ENCODE measurements at regions not wholly inside any gene's neighbourhood (a gene's known extent, or its start where the extent isn't known, plus 50 kb on each side); places are given as distances from the start of the nearest gene placed in this dataset.

DNA sequence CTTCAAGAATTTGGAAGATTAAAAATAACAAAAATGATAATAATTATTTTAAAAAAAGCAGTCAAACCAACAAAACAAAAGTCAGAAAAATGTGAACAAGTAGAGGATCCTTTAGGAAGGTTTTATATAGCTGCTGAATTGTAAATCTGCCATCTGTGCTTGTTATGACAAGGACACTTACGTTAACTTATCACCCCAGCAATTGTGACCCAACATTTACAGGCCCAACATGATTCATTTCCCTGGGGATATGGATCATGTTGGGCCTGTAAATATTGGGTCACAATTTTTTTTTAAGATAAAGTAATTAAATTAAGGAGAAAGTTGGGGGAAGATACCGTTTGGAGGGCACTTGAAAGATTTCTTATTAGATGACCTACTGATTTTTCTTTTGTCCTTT lies 261.4 kb upstream of the HABP2 start:
- DNase-seq (ENCODE audit: low read depth) = no peak

DNA sequence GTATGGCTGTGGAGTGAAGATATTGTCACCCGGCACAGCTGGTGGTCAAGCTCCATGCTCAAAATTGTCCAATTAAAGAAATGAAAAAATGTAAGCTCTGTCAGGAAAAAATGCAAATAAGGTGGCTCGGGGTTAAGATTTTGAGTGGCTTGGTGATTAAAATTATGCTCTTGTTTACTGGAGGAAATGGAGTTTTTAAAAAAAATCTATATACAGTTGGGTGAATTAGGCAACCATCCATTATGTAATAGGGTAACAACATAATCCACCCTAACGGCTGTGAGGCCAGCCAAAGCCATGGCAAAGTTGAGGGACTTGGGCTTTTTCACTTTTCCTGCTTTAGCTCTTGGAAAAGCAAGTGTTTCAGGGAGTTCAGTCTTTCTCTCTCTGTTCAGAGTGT lies 260.8 kb upstream of the HABP2 start:
- no peak for DNase-seq (ENCODE audit: low read depth)

GRCh38 chr10:113292743-113293142 lies 260.1 kb upstream of the HABP2 start:
- DNase-seq (ENCODE audit: low read depth) = no peak

DNA sequence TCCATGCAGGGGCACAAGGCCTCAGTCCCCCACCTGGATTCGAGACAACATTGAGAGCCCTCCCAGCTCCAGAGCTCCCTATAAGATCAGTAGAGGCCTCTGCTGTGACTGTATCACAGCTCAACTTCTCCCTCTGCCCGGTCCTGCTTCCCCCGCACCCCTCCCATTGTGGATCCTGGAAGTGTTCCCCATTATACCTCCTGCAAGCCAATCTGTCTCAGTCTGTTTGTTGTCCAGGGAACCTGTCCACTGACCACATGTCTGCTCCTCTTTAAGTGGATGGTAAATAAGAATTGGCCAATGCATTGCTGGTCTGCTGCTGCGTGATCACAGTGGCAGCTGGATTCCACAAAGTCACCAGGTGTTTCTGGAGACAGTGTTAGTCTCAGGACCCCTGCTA lies 259.7 kb upstream of the HABP2 start:
- DNase-seq (ENCODE audit: low read depth) = no peak

DNA sequence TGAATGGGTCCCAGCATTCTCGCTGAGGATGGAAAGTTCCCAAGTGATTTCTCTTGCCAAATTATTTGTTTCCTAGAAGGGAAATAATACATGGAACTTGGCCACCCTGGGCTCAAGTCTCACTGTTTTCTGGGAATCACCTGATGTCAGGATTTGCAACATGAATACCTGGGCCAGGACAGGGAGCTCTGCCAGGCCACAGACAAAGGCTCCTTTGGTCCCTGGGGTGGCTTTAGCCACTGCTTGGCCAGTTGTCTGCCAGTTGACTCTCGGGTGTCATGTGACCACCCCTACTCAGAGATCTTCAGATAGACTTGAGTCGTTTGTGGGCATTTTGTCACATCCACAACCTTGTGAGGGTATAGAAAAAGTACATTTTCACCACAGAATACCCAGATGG lies 258.0 kb upstream of the HABP2 start:
- no peak for DNase-seq (ENCODE audit: low read depth)

GRCh38 chr10:113297226-113297625 lies 255.6 kb upstream of the HABP2 start:
- DNase-seq (ENCODE audit: low read depth) = no peak

- DNase-seq (ENCODE audit: low read depth) = no peak
Observed at GRCh38 chr10:113298616-113299015, 254.2 kb upstream of the HABP2 start.

DNA sequence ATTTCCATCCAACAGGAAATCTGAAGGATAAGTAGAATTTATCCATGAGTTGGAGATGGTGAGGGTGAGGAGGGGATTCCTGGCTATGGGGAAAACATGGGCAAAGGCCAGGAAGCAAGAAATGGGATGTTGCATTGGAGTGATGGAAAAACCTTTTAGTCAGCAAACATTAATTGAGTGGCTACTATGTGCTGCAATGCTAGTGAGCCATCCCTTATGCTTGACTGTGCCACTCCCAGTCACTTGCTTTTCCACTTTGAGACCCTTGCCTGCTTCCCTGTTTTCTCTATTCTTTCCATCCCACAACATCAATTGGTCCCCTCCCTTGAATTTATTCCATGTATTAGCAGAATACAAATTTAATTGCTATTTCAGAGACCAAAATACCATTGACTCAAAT lies 252.7 kb upstream of the HABP2 start:
- no peak for DNase-seq (ENCODE audit: low read depth)

DNA sequence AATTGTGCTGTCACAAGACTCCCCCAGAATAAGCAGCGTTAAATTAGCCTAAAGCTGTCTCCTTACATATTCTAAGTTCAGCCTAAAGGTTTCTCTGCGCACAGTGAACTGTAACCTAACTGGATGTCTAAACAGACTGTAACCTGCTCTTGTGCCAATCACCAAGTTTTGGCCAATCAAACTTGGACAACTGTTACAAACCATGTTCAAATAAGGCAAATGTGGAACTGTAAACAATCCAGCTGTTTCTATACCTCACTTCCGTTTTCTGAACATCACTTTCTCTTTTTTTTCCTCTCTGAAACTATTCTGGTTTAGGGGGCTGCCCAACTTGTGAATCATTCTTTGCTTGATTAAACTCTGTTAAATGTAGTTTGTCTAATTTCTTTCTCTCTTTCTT lies 252.2 kb upstream of the HABP2 start:
- DNase-seq (ENCODE audit: low read depth) = no peak

GRCh38 chr10:113301342-113301984 lies 251.4 kb upstream of the HABP2 start:
- no peak for DNase-seq (ENCODE audit: low read depth)

GRCh38 chr10:113302062-113302461 lies 250.8 kb upstream of the HABP2 start:
- no peak for DNase-seq (ENCODE audit: low read depth)

GRCh38 chr10:113303544-113304146 lies 249.2 kb upstream of the HABP2 start:
- no peak for DNase-seq (ENCODE audit: low read depth)

DNA sequence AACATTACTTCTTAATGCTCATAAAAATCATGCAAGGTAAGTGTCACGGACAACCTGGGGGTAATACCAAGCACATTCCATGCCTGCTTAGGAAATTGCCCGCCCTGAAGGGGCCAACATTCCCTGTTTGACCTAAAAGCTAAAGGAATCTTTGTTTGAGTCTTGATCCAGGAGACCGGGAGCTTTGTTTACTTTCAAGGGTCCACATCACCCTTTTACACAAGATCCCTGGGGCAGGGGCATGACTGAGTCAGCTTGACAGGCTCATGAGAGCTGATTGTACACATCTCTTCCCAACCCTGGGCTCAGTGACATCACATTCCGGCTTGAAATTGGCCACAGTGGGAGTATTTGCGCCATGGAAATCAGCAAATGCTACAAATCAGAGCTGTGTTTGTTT lies 248.1 kb upstream of the HABP2 start:
- DNase-seq (ENCODE audit: low read depth) = no peak

GRCh38 chr10:113305871-113306270 lies 247.0 kb upstream of the HABP2 start:
- DNase-seq (ENCODE audit: low read depth) = no peak

GRCh38 chr10:113309791-113310190 lies 243.1 kb upstream of the HABP2 start:
- DNase-seq (ENCODE audit: low read depth) = no peak

- no peak for DNase-seq (ENCODE audit: low read depth)
Observed at GRCh38 chr10:113310347-113310746, 242.5 kb upstream of the HABP2 start.

- DNase-seq (ENCODE audit: low read depth) = no peak
Observed at GRCh38 chr10:113313048-113313602, 239.7 kb upstream of the HABP2 start.

GRCh38 chr10:113313722-113314121 lies 239.1 kb upstream of the HABP2 start:
- DNase-seq (ENCODE audit: low read depth) = no peak

GRCh38 chr10:113316506-113316905 lies 236.3 kb upstream of the HABP2 start:
- no peak for DNase-seq (ENCODE audit: low read depth)

DNA sequence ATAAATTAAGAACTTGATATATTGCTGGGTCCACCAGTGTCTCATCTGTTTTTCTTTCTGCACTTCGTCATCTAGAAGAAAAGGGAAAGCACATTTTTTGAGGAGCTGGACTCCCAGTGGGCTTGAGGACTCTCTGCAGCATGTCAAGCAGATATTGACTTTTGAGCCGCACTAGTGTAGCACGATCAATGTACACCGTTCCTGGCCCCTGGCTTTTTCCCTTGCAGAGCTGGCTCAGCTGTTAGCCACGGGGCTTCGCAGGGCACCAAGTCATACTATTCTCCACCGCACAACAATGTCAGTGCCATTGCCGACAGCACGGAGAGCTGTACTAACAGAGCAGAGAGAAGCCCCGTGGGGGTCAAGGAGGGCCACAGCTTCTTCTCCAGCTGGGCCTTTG lies 235.4 kb upstream of the HABP2 start:
- DNase-seq (ENCODE audit: low read depth) = no peak

DNA sequence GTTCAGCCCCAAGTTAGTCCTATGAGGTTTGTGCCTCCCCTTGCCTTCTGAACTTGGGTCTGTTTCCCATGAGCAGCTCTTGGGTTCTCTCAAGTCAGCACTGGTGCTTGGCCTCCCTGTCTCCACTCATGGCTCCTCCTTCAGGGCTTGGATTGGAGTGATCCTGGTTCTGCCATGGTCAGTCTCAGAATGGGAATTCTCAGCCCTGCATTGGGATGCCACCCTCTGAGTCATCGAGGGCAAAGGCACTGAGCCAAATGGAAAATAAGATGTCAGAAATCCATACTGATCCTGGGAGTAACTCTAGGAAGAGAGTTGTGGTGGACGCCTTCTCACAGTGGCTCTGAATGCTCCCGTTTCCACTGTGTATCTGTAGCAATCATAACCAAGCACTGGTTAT lies 233.4 kb upstream of the HABP2 start:
- DNase-seq (ENCODE audit: low read depth) = no peak

DNA sequence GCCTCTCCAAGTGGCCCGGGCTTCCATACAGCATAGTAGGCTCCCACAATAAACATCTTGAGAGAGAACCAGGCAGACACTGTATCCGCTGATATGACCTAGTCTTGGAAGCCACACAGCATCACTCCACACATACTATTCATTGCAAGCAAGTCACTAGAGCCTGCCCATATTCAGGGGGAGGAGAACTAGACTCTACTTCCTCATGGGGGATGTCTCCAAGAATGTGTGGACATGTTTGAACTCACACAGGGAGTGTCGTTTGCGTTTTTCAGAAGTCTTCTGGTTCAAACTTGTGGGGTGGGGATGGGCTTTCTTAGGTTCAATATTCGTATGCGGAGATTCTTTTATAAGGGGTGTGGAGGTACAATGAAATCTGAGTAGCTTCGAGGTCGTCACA lies 232.6 kb upstream of the HABP2 start:
- DNase-seq (ENCODE audit: low read depth) = no peak

GRCh38 chr10:113320987-113321386 lies 231.9 kb upstream of the HABP2 start:
- no peak for DNase-seq (ENCODE audit: low read depth)

DNA sequence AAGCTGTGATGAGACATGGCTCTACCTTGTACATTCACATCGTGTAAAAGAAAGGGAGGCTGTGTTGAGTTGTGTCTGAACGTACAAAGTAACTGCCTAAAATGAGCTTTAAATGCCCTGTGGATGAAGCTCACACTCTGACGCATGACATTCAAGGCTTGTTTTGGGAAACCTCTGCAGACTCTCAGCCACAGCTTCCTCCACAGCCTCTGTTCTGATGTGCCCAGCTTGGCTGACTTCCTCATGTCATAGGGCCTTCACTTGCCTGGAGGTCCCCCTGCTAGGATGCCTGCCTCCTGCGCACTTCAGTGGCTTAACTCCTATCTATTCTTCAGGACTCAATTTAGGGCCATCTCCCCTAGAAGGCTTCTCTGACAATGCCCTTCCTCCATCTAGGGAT lies 230.0 kb upstream of the HABP2 start:
- DNase-seq (ENCODE audit: low read depth) = no peak

Data from LHCN-M2 (cell line).